GM12891 (cell line): ENCODE measurements at regions not wholly inside any gene's neighbourhood (a gene's known extent, or its start where the extent isn't known, plus 50 kb on each side); places are given as distances from the start of the nearest gene placed in this dataset.

Experiments
- POLR2A ChIP-seq: IDR thresholded peaks from 2 replicates; pipeline ENCODE4 v1.6.1; 2011; ENCODE audit warnings: low read depth, low read length, control low read depth
- TAF1 ChIP-seq: IDR thresholded peaks from 2 replicates; pipeline ENCODE4 v1.6.1; 2011; ENCODE audit warnings: low read depth, low read length, control low read depth

- TF ChIP-seq TAF1 = no peak
- TF ChIP-seq POLR2A = no peak
Measured at GRCh38 chr10:10891124-10892082, 126.3 kb upstream of the CELF2 start.
